ENCODE measurements at regions not wholly inside any gene's neighbourhood (a gene's known extent, or its start where the extent isn't known, plus 50 kb on each side); places are given as distances from the start of the nearest gene placed in this dataset.
A peak's percentile ranks its signal among the peaks of the same experiment; 100 is the strongest.

DNA sequence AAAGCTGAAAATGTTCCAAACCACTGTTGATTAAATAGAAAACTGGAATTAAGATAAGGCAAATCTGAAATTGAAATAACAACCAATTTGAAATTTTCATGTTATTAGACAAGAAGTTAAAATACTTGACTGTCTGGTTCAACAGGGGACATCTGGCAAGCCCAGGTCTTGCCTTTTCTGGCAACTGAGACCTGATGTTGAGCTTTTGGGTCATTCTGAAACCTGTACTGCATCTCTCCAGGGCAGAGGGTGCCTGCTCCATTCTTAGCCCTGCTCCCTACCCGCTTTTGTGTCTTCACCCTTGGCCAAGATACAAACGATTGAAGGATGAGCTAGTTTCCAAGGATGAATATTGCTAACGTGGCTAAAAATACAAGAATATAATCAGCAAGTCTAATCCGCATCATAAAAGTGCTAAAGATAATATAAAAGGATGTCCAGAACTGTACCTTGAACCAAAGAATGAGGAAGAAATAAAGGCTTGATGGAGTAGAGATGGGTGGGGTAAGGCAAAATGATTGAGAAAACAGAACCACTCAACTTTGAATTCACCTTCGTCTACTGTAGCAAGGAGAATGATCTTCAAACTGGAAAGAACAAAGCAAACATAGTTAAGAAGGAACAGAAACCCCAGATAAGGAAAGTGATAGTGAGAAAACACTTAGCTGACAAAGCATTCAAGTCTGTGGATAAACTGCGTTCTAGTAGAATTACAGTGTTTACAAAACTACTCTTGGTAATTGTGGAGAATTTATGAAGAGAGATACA is 109.8 kb upstream of the MAN1A1 start:
- H3K36me3 ChIP-seq, result no peaks in the 10 kb centered on the region
- TF ChIP-seq, protein P1, sequence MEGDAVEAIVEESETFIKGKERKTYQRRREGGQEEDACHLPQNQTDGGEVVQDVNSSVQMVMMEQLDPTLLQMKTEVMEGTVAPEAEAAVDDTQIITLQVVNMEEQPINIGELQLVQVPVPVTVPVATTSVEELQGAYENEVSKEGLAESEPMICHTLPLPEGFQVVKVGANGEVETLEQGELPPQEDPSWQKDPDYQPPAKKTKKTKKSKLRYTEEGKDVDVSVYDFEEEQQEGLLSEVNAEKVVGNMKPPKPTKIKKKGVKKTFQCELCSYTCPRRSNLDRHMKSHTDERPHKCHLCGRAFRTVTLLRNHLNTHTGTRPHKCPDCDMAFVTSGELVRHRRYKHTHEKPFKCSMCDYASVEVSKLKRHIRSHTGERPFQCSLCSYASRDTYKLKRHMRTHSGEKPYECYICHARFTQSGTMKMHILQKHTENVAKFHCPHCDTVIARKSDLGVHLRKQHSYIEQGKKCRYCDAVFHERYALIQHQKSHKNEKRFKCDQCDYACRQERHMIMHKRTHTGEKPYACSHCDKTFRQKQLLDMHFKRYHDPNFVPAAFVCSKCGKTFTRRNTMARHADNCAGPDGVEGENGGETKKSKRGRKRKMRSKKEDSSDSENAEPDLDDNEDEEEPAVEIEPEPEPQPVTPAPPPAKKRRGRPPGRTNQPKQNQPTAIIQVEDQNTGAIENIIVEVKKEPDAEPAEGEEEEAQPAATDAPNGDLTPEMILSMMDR (IDR thresholded peaks at IDR 0.05), result no peak
- no peak for TF ChIP-seq POLR2A (IDR thresholded peaks at IDR 0.05)
- no peak for TF ChIP-seq EP300 (IDR thresholded peaks at IDR 0.05)
- no peak for TF ChIP-seq POLR2AphosphoS5 (IDR thresholded peaks at IDR 0.05)
- H3K27ac ChIP-seq, result no peak overlapping the region
- H3K27me3 ChIP-seq, result no peaks in the 10 kb centered on the region
- 83 to 95% methylated on average over 5 to 6 of the region's 6 CpGs for WGBS, 2 donors (ENCODE audit: low coverage in 1 of 2)
- no peaks in the 10 kb centered on the region for H3K9me3 ChIP-seq
- no peak overlapping the region for H3K4me3 ChIP-seq
- H3K4me1 ChIP-seq, result peaks cover 0 to 6% (median 0%) of the 10 kb centered on the region in 3 donors
- ATAC-seq, result no peak

DNA sequence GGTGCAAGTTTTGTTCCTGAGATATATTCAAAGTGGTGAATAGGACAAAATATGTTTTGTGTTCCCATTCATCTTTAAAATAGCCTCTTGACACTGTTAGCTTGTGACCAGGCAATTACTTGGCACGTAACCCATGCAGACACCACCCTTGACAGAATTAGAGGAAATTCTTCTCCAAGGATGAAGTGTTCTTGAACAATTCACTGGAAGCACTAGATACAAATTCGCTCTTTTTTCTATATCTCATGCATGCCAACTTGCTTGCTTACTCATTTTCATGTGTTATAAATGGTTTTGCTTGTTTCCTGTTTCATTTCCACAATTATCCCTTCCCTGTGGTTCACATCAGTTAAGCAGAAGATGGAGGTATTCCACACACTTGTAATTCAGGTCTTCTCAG is 105.2 kb upstream of the MAN1A1 start:
- H3K4me3 ChIP-seq, result no peak overlapping the region
- no peak overlapping the region for H3K27ac ChIP-seq
- ATAC-seq, result no peak
- 59 to 86% methylated on average over 2 of the region's 2 CpGs for WGBS, 2 donors (ENCODE audit: low coverage in 1 of 2)
- no peaks in the 10 kb centered on the region for H3K27me3 ChIP-seq
- H3K36me3 ChIP-seq, result no peaks in the 10 kb centered on the region
- H3K9me3 ChIP-seq, result no peaks in the 10 kb centered on the region
- TF ChIP-seq EP300 (IDR thresholded peaks at IDR 0.05), result no peak
- TF ChIP-seq POLR2AphosphoS5 (IDR thresholded peaks at IDR 0.05), result no peak
- no peak for TF ChIP-seq POLR2A (IDR thresholded peaks at IDR 0.05)
- TF ChIP-seq, protein P1 (IDR thresholded peaks at IDR 0.05), result no peak
- peaks cover 0 to 7% (median 0%) of the 10 kb centered on the region in 3 donors for H3K4me1 ChIP-seq

DNA sequence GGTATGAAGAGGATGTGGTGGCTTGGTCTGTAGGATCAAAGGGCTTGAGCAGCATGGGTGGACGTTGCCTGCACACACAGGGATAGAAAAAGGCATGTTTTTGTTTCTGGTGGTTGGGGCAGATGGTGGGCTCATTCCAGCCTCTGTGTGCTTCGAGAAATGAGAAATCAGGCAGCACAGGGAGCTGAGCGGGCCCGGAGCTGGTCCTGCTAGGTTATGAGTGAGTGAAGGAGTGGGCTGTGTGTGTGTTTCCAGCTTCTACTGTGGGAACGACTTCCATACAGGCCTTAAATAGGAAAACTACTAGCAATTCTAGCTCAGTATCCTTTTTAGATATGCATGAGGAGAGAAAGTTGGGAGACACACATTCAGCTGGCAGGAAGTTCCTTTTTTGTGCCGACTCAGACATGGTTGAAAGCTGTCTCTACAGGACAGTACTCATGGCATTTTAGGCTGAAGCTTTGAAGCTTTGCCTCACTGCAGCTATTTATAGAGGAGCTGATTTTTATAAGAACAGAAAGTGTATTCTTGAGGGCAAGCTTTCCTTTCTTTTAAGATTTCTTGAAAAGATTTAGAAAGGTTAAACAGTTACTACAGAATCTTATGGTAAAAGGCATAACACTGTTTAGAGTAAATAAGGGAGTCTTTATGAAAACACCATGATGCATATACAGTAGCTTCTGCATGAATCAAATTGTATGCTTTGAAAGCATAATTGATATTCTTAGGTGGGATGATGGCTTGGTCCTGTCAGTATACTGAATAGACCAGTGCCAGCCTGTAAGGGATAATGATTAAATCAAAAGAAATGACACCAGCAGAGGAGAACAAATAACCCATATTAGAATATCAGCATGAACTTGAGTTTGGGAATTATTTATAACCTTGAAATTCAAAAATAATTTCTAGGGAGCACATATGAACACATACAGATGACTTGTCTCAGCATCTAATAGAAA is 104.0 kb upstream of the MAN1A1 start:
- Histone ChIP-seq H3K27ac (no peak overlapping the region), H3K4me1 (peaks cover 0 to 7% (median 0%) of the 10 kb centered on the region in 3 donors), H3K9me3 (no peaks in the 10 kb centered on the region), H3K36me3 (no peaks in the 10 kb centered on the region), H3K4me3 (no peak overlapping the region), H3K27me3 (no peaks in the 10 kb centered on the region)
- no peak for ATAC-seq
- TF ChIP-seq POLR2AphosphoS5 (IDR thresholded peaks at IDR 0.05) (no peak), POLR2A (IDR thresholded peaks at IDR 0.05) (no peak), EP300 (IDR thresholded peaks at IDR 0.05) (no peak)
- TF ChIP-seq, protein P1 (IDR thresholded peaks at IDR 0.05), result no peak
- WGBS, 2 donors (ENCODE audit: low coverage in 1 of 2), result 73 to 87% methylated on average over 5 to 6 of the region's 6 CpGs

DNA sequence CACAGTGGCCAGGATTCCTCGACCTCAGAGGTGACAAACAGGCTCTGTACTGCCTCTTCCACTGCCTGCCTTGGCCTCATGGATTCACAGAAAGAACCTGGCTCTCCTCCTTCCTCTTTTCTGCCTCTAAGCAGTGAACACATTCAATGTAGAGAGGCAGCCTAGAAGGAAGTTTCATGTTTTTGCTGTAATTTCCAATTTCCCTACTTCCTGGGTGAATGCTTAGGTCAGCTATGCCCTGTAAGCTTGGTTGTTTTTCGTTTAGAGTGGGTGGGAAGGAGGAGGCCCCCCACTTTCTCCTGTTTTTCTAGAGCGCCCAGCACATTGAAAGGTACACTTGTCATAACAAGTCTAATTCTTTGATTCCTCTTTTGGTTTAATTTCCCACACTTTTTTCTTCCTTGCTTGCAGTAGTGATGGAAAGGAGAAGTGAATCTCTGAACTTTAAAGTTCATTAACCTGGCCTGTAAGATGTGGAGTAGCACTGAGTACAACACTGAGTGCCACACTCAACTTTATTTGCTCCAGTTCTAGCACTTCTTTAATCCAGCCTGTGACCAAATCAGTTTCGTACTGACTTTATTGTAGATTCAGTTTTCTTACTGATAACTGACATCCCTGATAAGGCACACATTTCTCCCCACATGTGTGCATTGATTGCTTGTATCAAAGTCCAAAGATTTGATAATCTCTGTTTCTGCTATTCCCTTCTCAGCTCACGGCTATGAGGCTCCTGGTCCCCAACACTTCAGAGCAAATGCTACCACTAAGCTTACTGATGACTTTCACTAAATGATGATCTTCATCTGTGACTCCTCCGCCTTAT is 100.0 kb upstream of the MAN1A1 start:
- peak; percentile 22 for ATAC-seq
- Histone ChIP-seq H3K27ac (peak overlapping the region in 2 of 4 donors; percentile 10 to 23), H3K4me3 (no peak overlapping the region), H3K4me1 (peaks cover 4 to 22% (median 9%) of the 10 kb centered on the region in 3 donors), H3K36me3 (no peaks in the 10 kb centered on the region), H3K27me3 (no peaks in the 10 kb centered on the region), H3K9me3 (no peaks in the 10 kb centered on the region)
- TF ChIP-seq, protein P1 (IDR thresholded peaks at IDR 0.05), result no peak
- no peak for TF ChIP-seq EP300 (IDR thresholded peaks at IDR 0.05)
- no peak for TF ChIP-seq POLR2A (IDR thresholded peaks at IDR 0.05)
- no peak for TF ChIP-seq POLR2AphosphoS5 (IDR thresholded peaks at IDR 0.05)
- WGBS, 2 donors (ENCODE audit: low coverage in 1 of 2), result 78 to 93% methylated on average over 5 of the region's 6 CpGs

Measured in gastroesophageal sphincter (tissue), 4 donors.